ENCODE measurements at regions not wholly inside any gene's neighbourhood (a gene's known extent, or its start where the extent isn't known, plus 50 kb on each side); places are given as distances from the start of the nearest gene placed in this dataset.

GRCh38 chr4:23149815-23150214 is 457.1 kb downstream of the GBA3 start:
- ATAC-seq, result no peak
- intact Hi-C loops (cut with DNase I), result no loop called here
- no peak overlapping the region for H3K27ac ChIP-seq

GRCh38 chr4:23144707-23145106 is 452.0 kb downstream of the GBA3 start:
- no peak for DNase-seq
- H3K27ac ChIP-seq, result no peak overlapping the region
- TF ChIP-seq CTCF (IDR thresholded peaks at IDR 0.05), result no peak
- no peaks in the 10 kb centered on the region for H3K27me3 ChIP-seq
- H3K4me1 ChIP-seq, result no peaks in the 10 kb centered on the region
- no peaks in the 10 kb centered on the region for H3K9me3 ChIP-seq
- intact Hi-C loops (cut with DNase I), result no loop called here
- no peak for ATAC-seq
- no peak overlapping the region for H3K4me3 ChIP-seq
- H3K36me3 ChIP-seq, result no peaks in the 10 kb centered on the region

More at GRCh38 chr4:23149815-23150214, 457.1 kb downstream of the GBA3 start:
- Histone ChIP-seq H3K4me1 (no peaks in the 10 kb centered on the region), H3K9me3 (no peaks in the 10 kb centered on the region), H3K27me3 (no peaks in the 10 kb centered on the region), H3K36me3 (no peaks in the 10 kb centered on the region), H3K4me3 (no peak overlapping the region)
- DNase-seq, result no peak
- no peak for TF ChIP-seq CTCF (IDR thresholded peaks at IDR 0.05)

GRCh38 chr4:23135792-23136645 is 443.3 kb downstream of the GBA3 start:
- DNase-seq, result peak in 1 of 4 donors; percentile 53
- Histone ChIP-seq H3K4me3 (no peak overlapping the region), H3K9me3 (no peaks in the 10 kb centered on the region), H3K27me3 (no peaks in the 10 kb centered on the region), H3K27ac (no peak overlapping the region), H3K36me3 (no peaks in the 10 kb centered on the region), H3K4me1 (no peaks in the 10 kb centered on the region)
- intact Hi-C loops (cut with DNase I), result no loop called here
- peak; percentile 59 to 67 for TF ChIP-seq CTCF (IDR thresholded peaks at IDR 0.05)
- peak; percentile 51 for ATAC-seq

GRCh38 chr4:23134331-23134730 is 441.6 kb downstream of the GBA3 start:
- H3K9me3 ChIP-seq, result no peaks in the 10 kb centered on the region
- no peak for ATAC-seq
- no peaks in the 10 kb centered on the region for H3K27me3 ChIP-seq
- DNase-seq, result no peak
- TF ChIP-seq CTCF (IDR thresholded peaks at IDR 0.05), result no peak
- no peaks in the 10 kb centered on the region for H3K4me1 ChIP-seq
- H3K4me3 ChIP-seq, result no peak overlapping the region
- H3K36me3 ChIP-seq, result no peaks in the 10 kb centered on the region
- H3K27ac ChIP-seq, result no peak overlapping the region
- intact Hi-C loops (cut with DNase I), result no loop called here

- Histone ChIP-seq H3K4me1 (no peaks in the 10 kb centered on the region), H3K9me3 (no peaks in the 10 kb centered on the region), H3K27me3 (no peaks in the 10 kb centered on the region), H3K27ac (no peak overlapping the region), H3K4me3 (no peak overlapping the region), H3K36me3 (no peaks in the 10 kb centered on the region)
- DNase-seq, result no peak
- no peak for TF ChIP-seq CTCF (IDR thresholded peaks at IDR 0.05)
- intact Hi-C loops (cut with DNase I), result no loop called here
- ATAC-seq, result no peak
Observed at GRCh38 chr4:23130845-23131244, 438.1 kb downstream of the GBA3 start.
